HepG2 (cell line): ENCODE measurements at regions not wholly inside any gene's neighbourhood (a gene's known extent, or its start where the extent isn't known, plus 50 kb on each side); places are given as distances from the start of the nearest gene placed in this dataset.

ENCODE experiments used
- ARID3A ChIP-seq: IDR thresholded peaks from 2 replicates; pipeline ENCODE4 v1.6.1; 2012; ENCODE audit warnings: low read depth, low read length, improper control_type of control experiment
- CREBL2 ChIP-seq: sonication (generic); formaldehyde crosslinking; IDR thresholded peaks from 2 replicates; pipeline ENCODE4 v1.8.1; 2023; ENCODE audit warnings: missing genetic modification reagents, mild to moderate bottlenecking, borderline replicate concordance
- DNMT1 ChIP-seq: sonication (generic); formaldehyde crosslinking; IDR thresholded peaks from 2 replicates; pipeline ENCODE4 v1.5.1; 2020; ENCODE audit warnings: mild to moderate bottlenecking, missing genetic modification reagents
- GZF1 ChIP-seq: sonication (generic); formaldehyde crosslinking; IDR thresholded peaks from 2 replicates; pipeline ENCODE4 v1.5.1; 2020; ENCODE audit warnings: mild to moderate bottlenecking, missing genetic modification reagents
- HNF4G ChIP-seq, 2 experiments: sonication (generic) in 1 of 2; formaldehyde crosslinking in 1 of 2; IDR thresholded peaks; 2 replicates each; pipeline versions ENCODE4 v1.4.0 to v1.6.1; 2011 to 2020; ENCODE audit warnings: borderline replicate concordance in 2 of 2, low read depth in 2 of 2, mild to moderate bottlenecking in 2 of 2, low read length in 1 of 2, missing genetic modification reagents in 1 of 2, moderate library complexity in 1 of 2
- HOXD1 ChIP-seq: sonication (generic); formaldehyde crosslinking; IDR thresholded peaks from 2 replicates; pipeline ENCODE4 v1.5.0; 2020; ENCODE audit warnings: missing genetic modification reagents
- MAZ ChIP-seq, 2 experiments: sonication (generic) in 1 of 2; formaldehyde crosslinking in 1 of 2; IDR thresholded peaks; 2 replicates each; pipeline versions ENCODE4 v1.5.0 to v1.6.1; 2012 to 2020; ENCODE audit warnings: low read depth in 2 of 2, mild to moderate bottlenecking in 2 of 2, borderline replicate concordance in 1 of 2, improper control_type of control experiment in 1 of 2, low read length in 1 of 2, missing genetic modification reagents in 1 of 2, moderate library complexity in 1 of 2
- NCOA5 ChIP-seq: sonication (generic); formaldehyde crosslinking; IDR thresholded peaks from 2 replicates; pipeline ENCODE4 v1.4.0; 2020; ENCODE audit warnings: missing genetic modification reagents
- NR0B2 ChIP-seq: sonication (generic); formaldehyde crosslinking; IDR thresholded peaks from 2 replicates; pipeline ENCODE4 v1.4.0; 2020; ENCODE audit warnings: mild to moderate bottlenecking, missing genetic modification reagents
- THYN1 ChIP-seq: sonication (generic); formaldehyde crosslinking; IDR thresholded peaks from 2 replicates; pipeline ENCODE4 v1.8.1; 2023; ENCODE audit warnings: low read depth, mild to moderate bottlenecking, moderate library complexity, missing genetic modification reagents, borderline replicate concordance
- ZBTB14 ChIP-seq: sonication (generic); formaldehyde crosslinking; IDR thresholded peaks from 2 replicates; pipeline ENCODE4 v1.4.0; 2020; ENCODE audit warnings: missing genetic modification reagents
- ZKSCAN8 ChIP-seq: IDR thresholded peaks from 2 replicates; pipeline ENCODE4 v1.6.1; 2016; ENCODE audit warnings: borderline replicate concordance, missing genetic modification reagents, missing compliant biosample characterization
- ZNF709 ChIP-seq: sonication (generic); formaldehyde crosslinking; IDR thresholded peaks from 2 replicates; pipeline ENCODE4 v1.5.0; 2020; ENCODE audit warnings: mild to moderate bottlenecking, missing genetic modification reagents
- ZSCAN20 ChIP-seq: sonication (generic); formaldehyde crosslinking; IDR thresholded peaks from 2 replicates; pipeline ENCODE4 v1.4.0; 2020; ENCODE audit warnings: missing genetic modification reagents, mild to moderate bottlenecking, borderline replicate concordance

- no peak for TF ChIP-seq CREBL2
- TF ChIP-seq ARID3A, result no peak
- TF ChIP-seq THYN1 (CRISPR knock-in tag), result no peak
- TF ChIP-seq HNF4G (IDR thresholded peaks at IDR 0.05; ENCODE audit: borderline replicate concordance, low read depth, low read length), result no peak
- no peak for TF ChIP-seq HNF4G (CRISPR knock-in tag; IDR thresholded peaks at IDR 0.05; ENCODE audit: borderline replicate concordance, low read depth)
- TF ChIP-seq ZKSCAN8 (CRISPR knock-in tag), result no peak
- no peak for TF ChIP-seq HOXD1
- TF ChIP-seq GZF1 (CRISPR knock-in tag), result no peak
- no peak for TF ChIP-seq MAZ (IDR thresholded peaks at IDR 0.05; ENCODE audit: borderline replicate concordance, low read depth, low read length)
- no peak for TF ChIP-seq MAZ (CRISPR knock-in tag; IDR thresholded peaks at IDR 0.05; ENCODE audit: low read depth)
- no peak for TF ChIP-seq NCOA5 (CRISPR knock-in tag)
- no peak for TF ChIP-seq ZNF709 (CRISPR knock-in tag)
- no peak for TF ChIP-seq DNMT1 (CRISPR knock-in tag)
- TF ChIP-seq ZBTB14, result no peak
- no peak for TF ChIP-seq NR0B2
- TF ChIP-seq ZSCAN20 (CRISPR knock-in tag), result no peak
Measured at GRCh38 chr3:127363891-127364290, 76.0 kb upstream of the PRR20G start (continued).
